KOPT-K1 (cell line): ENCODE measurements at regions not wholly inside any gene's neighbourhood (a gene's known extent, or its start where the extent isn't known, plus 50 kb on each side); places are given as distances from the start of the nearest gene placed in this dataset.
"Not testable (repeated sequence)": the region's sequence is repeated elsewhere in the genome, so short reads cannot be mapped to it uniquely, and the experiment has no call there.

ENCODE experiments used
- H3K27ac ChIP-seq: fragments of 200-600 bp; sonication (generic); 2 replicates; pipeline ENCODE4 v1.5.1; 2016; ENCODE audit warnings: antibody characterized with exemption, mild to moderate bottlenecking, low read depth, low read length; ENCODE audit not compliant: poor library complexity, severe bottlenecking
- H3K36me3 ChIP-seq: fragments of 200-600 bp; sonication (generic); 2 replicates; pipeline ENCODE4 v1.5.1; 2017; ENCODE audit warnings: antibody characterized with exemption, mild to moderate bottlenecking, low read length, moderate library complexity; ENCODE audit not compliant: insufficient read depth
- H3K9me3 ChIP-seq: fragments of 200-600 bp; sonication (generic); 2 replicates; pipeline ENCODE4 v1.5.1; 2017; ENCODE audit warnings: antibody characterized with exemption, low read length, mild to moderate bottlenecking; ENCODE audit not compliant: insufficient read depth, poor library complexity, severe bottlenecking

DNA sequence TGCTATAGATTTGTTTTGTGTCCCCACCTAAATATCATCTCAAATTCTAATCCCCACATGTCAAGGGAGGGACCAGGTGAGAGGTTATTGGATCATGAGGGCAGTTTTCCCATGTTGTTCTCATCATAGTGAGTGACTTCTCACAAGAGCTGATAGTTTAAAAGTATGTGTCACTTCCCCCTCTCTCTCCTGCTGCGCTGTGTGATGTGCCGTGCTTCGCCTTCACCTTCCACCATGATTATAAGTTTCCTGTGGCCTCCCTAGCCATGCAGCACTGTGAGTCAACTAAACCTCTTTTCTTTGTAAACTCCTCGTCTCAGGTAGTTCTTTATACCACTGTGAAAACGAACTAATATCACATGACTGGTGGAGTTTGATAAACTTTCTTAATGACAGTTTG is 814.8 kb downstream of the TMEM121 start:
- H3K36me3 ChIP-seq, H3K9me3 ChIP-seq: not testable (repeated sequence)
- peak overlapping the region; percentile 21 for H3K27ac ChIP-seq

DNA sequence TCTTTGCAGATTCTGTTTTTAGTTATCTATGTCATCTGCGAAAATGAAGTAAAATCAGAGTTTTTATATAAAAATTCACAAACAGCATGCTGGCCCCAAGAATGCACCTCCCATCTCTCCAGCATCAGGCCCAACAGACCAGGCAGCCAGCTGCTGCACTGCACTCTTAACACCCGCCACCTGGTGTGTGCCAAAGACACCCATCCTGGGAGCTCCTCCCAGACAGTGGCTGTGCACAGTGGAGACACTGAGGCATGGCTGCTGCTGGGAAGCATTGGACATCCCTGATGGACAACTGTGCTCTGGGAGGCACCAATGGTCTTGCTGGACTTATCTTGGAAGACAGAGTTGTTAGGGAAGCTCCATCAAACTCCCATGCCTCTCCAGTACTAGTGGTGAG is 817.2 kb downstream of the TMEM121 start:
- Histone ChIP-seq H3K9me3 (no peaks in the 10 kb centered on the region), H3K27ac (peak overlapping the region; percentile 27), H3K36me3 (no peaks in the 10 kb centered on the region)

- H3K27ac ChIP-seq, result peak overlapping the region; percentile 27
- not testable (repeated sequence) for H3K9me3 ChIP-seq, H3K36me3 ChIP-seq
Observed at GRCh38 chr14:106344065-106344614, 817.8 kb downstream of the TMEM121 start.

GRCh38 chr14:106344791-106345479 is 818.6 kb downstream of the TMEM121 start:
- not testable (repeated sequence) for H3K9me3 ChIP-seq, H3K36me3 ChIP-seq, H3K27ac ChIP-seq

DNA sequence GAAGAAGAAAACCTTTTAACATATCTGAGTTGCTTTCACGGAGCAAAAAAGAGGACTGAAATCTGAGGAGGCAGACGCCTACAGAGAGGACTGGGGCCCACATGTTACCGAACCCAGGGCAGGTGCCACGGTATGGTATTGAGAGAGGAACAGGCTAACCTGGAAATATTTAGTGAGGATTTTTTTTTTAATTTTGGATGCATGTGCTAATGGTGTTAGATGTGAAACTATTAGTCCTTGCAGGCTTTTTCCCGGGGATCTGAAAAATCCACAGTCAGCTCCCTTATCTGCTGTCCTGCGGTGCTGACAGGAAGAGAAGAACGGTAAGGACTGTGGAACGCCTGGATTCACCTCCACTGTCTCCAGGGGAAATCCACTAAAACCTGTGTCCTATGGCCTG is 819.7 kb downstream of the TMEM121 start:
- Histone ChIP-seq H3K27ac (no peak overlapping the region), H3K9me3 (no peaks in the 10 kb centered on the region), H3K36me3 (no peaks in the 10 kb centered on the region)

DNA sequence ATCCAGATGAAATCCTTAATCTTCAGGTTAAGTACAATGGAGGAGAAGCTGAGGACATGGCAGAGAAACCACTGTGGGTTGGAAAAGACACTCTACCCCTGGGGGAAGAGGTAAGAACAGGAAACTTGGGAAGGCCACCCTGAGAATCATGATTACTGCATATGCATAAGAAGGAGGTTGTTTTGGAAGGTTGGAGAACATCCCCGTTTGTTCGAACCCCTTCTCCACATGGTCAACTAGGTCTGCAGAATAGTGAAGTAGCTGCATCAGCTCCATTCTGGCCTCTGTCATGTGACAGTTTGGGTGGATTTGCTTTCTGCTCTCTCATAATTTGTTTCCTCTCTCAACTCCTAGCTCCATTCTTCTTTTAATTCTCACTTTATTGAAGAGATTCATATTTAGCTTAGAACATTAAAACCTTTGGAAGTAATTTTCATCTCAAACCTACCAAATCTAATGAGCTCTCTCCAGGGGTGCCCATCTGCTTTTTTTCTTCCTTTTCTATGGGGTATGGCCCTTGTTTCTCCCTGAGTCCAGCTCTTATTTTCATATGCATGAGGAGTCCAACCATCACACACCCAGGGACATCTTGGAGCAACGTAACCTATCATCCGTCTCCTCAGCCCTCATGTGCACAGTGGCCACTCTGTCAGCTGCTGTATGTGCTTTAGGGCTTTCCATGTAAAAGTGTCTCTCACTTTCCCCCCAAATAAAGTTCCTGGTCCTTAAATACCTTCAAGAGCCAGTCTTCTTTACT is 820.3 kb downstream of the TMEM121 start:
- H3K9me3 ChIP-seq, result no peaks in the 10 kb centered on the region
- H3K27ac ChIP-seq, result no peak overlapping the region
- no peaks in the 10 kb centered on the region for H3K36me3 ChIP-seq

- Histone ChIP-seq H3K27ac (no peak overlapping the region), H3K9me3 (no peaks in the 10 kb centered on the region), H3K36me3 (no peaks in the 10 kb centered on the region)
Observed at GRCh38 chr14:106347291-106347778, 821.0 kb downstream of the TMEM121 start.

DNA sequence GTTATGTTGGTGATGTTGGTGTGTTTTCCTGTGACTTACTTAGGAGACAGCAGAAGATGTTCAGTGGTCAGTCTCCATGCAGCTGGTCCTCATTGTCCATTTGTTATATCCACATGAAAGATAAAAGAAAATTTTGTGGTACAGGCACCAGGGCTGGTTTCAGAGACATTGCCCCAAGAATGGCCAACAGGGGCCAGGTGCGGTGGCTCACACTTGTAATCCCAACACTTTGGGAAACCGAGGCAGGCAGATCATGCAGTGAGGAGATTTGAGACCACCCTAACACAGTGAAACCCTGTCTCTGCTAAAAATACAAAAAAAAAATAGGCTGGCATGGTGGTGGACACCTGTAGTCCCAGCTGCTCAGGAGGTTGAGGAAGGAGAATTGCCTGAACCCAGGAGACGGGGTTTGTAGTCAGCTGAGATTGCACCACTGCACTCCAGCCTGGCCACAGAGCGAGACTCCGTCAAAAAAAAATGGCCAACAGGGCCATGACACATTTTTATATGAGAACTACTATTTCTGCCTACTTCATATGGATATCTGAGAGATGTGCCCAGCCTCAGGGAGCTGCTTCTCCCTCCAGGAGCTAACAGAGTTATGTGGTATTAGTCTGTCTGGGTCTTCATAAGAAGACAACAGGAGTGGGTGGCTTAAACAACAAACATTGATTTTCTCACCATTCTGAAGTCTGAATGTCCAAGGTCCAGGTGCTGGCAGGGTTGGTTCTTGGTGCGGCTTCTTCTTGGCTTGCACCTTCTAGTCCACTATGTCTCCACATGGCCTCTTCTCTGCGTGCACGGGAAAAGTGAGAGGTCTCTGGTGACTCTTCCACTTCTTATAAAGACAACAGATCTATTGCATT is 821.7 kb downstream of the TMEM121 start:
- peak overlapping the region; percentile 0 for H3K27ac ChIP-seq
- H3K9me3 ChIP-seq, result no peaks in the 10 kb centered on the region

DNA sequence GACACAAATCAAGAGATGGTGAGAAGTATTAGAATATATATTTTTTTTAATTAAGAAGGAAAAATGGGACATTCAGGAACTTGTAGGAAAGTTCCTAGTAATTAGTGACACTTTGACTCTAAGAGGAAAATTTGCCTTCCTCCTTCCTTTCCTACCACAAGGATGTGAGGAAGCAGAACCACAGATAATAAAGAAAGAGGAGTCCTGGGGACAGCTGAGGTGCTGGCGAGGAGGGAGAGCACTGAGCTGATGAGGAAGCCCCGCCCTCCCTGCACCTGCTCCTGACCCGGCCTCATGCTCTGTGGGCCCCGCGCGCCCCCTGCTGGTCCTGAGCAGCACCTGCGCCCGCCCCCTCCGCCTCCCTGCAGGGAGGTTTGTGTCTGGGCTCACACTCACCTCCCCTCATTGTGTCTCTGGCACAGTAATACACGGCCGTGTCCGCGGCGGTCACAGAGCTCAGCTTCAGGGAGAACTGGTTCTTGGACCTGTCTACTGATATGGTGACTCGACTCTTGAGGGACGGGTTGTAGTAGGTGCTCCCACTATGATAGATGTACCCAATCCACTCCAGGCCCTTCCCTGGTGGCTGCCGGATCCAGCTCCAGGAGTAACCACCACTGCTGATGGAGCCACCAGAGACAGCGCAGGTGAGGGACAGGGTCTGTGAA is 822.6 kb downstream of the TMEM121 start:
- H3K27ac ChIP-seq, result peak overlapping the region; percentile 59
- H3K9me3 ChIP-seq, H3K36me3 ChIP-seq: not testable (repeated sequence)

More for the DNA sequence above, 821.7 kb downstream of the TMEM121 start:
- no peaks in the 10 kb centered on the region for H3K36me3 ChIP-seq

DNA sequence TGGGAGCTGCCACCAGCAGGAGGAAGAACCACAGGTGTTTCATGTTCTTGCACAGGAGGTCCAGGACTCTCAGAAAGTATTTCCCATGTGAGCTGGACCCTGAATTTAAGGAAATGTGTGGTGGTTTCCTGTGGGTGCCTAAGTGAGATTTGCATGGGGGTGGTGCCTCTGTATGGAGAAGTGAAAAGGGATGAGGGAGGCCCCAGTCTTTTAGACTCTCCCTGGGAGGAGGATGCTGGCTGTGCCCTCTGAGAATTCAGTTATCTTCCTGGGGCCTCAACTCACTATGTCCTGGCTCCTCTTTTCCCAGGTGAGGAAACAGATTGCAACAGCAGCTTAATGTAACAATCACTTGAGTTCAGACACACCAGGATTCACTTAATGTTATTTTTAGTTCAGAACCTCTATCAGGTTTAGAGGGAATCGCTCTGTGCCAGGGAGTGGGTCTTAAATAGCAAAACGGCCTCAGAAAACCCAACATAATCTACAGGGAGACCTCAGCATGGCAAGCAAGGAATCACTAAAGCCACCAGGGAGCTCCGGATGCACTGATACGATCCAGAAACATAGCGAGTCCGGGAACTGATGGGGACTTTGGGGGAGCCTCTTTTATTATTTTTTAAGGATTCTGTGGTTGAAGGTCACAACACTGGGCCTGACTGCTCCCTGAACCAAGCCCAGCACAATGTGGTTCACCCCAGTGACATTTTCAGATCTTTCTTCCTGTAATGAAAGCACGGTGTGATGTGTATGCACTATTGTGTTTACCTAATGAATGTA is 823.5 kb downstream of the TMEM121 start:
- peak overlapping the region; percentile 59 for H3K27ac ChIP-seq
- not testable (repeated sequence) for H3K9me3 ChIP-seq, H3K36me3 ChIP-seq

- H3K27ac ChIP-seq, result peak overlapping the region; percentile 66
- not testable (repeated sequence) for H3K36me3 ChIP-seq, H3K9me3 ChIP-seq
Observed at GRCh38 chr14:106355007-106355791, 828.8 kb downstream of the TMEM121 start.

DNA sequence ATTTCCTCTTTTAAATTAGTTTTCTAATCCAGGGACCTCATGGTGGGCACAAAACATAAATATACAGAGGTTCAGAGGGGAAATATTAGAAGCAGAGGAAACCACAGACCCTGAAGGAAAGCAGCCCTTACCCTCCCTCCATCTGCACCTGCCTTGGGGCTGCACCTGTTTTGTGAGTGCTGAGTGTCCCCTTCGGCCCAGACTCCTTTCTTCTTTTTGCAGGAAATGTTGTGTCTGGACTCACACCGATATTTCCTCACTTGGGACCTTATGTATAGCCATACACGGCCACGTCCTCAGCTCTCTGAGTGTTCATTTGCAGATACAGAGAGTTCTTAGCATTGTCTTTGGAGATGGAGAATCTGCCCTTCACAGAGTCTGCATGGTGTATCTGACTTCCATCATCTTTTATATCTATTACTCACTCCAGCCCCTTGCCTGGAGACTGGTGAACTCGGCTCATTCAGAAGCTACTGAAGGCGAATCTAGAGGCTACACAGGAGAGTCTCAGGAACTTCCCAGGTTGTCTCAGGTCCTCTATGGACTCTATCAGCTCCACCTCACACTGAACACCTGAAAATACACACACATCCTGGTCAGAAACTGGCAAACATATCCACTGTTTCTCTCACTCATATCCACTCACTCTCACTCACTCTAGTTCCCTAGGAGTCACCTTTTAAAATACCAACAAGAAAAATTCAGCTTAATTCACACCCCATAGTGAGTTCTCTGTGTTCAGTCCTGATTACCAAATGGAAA is 829.7 kb downstream of the TMEM121 start:
- peak overlapping the region; percentile 66 for H3K27ac ChIP-seq
- not testable (repeated sequence) for H3K36me3 ChIP-seq, H3K9me3 ChIP-seq

GRCh38 chr14:106356643-106356930 is 830.2 kb downstream of the TMEM121 start:
- not testable (repeated sequence) for H3K9me3 ChIP-seq, H3K36me3 ChIP-seq
- peak overlapping the region; percentile 66 for H3K27ac ChIP-seq
